H1 (cell line): ENCODE measurements at regions not wholly inside any gene's neighbourhood (a gene's known extent, or its start where the extent isn't known, plus 50 kb on each side); places are given as distances from the start of the nearest gene placed in this dataset.

ENCODE experiments used
- CTCF ChIA-PET: fragments of 300-600 bp; sonication (Branson Sonifier 250); formaldehyde crosslinking; loops from one replicate; lab custom pipeline; 2021; ENCODE audit not compliant: partially characterized antibody; lab: Charles Lee
- POLR2A ChIA-PET: fragments of 300-600 bp; sonication (Branson Sonifier 250); formaldehyde crosslinking; loops from one replicate; lab custom pipeline; 2021; ENCODE audit warnings: inconsistent platforms; ENCODE audit not compliant: partially characterized antibody; lab: Charles Lee
- DNase-seq, 2 experiments: peaks; one replicate each; pipeline versions ENCODE4 v3.0.0 to v3.0.0-alpha.2; 2010 to 2022; ENCODE audit warnings: low spot score in 2 of 2, low read depth in 1 of 2, mixed read lengths in 1 of 2
- FAIRE-seq: peaks from 2 replicates; lab custom pipeline; 2011; peaks lifted over from hg19 to GRCh38; lab: Jason Lieb, UNC
- H2AFZ ChIP-seq: 2 replicates; pipeline ENCODE4 v1.8.1; 2012; ENCODE audit warnings: low read length, inconsistent platforms
- H2AK5ac ChIP-seq: 2 replicates; pipeline ENCODE4 v1.6.1; 2013; ENCODE audit warnings: low read depth, low read length
- H2BK120ac ChIP-seq: replicated peaks from 2 replicates; pipeline ENCODE3; 2013; ENCODE audit warnings: low read depth, low read length, inconsistent platforms
- H2BK12ac ChIP-seq: 2 replicates; pipeline ENCODE4 v1.6.1; 2013; ENCODE audit warnings: low read depth, low read length
- H2BK15ac ChIP-seq: 2 replicates; pipeline ENCODE4 v1.6.1; 2013; ENCODE audit warnings: low read length
- H2BK20ac ChIP-seq: 2 replicates; pipeline ENCODE4 v1.6.1; 2013; ENCODE audit warnings: low read length
- H2BK5ac ChIP-seq: 2 replicates; pipeline ENCODE4 v1.6.1; 2013; ENCODE audit warnings: low read depth, low read length
- H3K14ac ChIP-seq: 2 replicates; pipeline ENCODE4 v1.6.1; 2013; ENCODE audit warnings: inconsistent platforms; ENCODE audit not compliant: insufficient read length
- H3K18ac ChIP-seq: 2 replicates; pipeline ENCODE4 v1.6.1; 2013; ENCODE audit warnings: low read length; ENCODE audit errors: extremely low read depth
- H3K23ac ChIP-seq: 2 replicates; pipeline ENCODE4 v1.6.1; 2013; ENCODE audit warnings: inconsistent platforms; ENCODE audit not compliant: insufficient read length
- H3K23me2 ChIP-seq: 2 replicates; pipeline ENCODE4 v1.6.1; 2013; ENCODE audit warnings: low read depth, low read length
- H3K27ac ChIP-seq: 2 replicates; pipeline ENCODE4 v1.6.1; 2011; ENCODE audit warnings: low read depth, low read length, inconsistent platforms
- H3K27me3 ChIP-seq, 4 experiments: replicated peaks in 1 of 4; 1 replicate in 1 of 4; 2 replicates in 3 of 4; pipeline versions ENCODE4 v1.6.1 to v1.8.1; 2011 to 2013; ENCODE audit warnings: low read length in 3 of 4, mild to moderate bottlenecking in 3 of 4, inconsistent platforms in 2 of 4, mixed read lengths in 2 of 4, moderate library complexity in 1 of 4; ENCODE audit not compliant: control insufficient read depth in 3 of 4, insufficient read depth in 3 of 4; ENCODE audit errors: extremely low read depth in 1 of 4
- H3K36me3 ChIP-seq, 4 experiments: 2 replicates each; pipeline versions ENCODE4 v1.6.1 to v1.8.1; 2011 to 2013; ENCODE audit warnings: mild to moderate bottlenecking in 4 of 4, low read length in 3 of 4, moderate library complexity in 2 of 4, control low read depth in 1 of 4, inconsistent platforms in 1 of 4; ENCODE audit not compliant: insufficient read depth in 4 of 4, control insufficient read depth in 2 of 4
- H3K4ac ChIP-seq: replicated peaks from 2 replicates; pipeline ENCODE3; 2013; ENCODE audit warnings: low read length, low read depth, mixed read lengths, inconsistent platforms; ENCODE audit not compliant: insufficient read length
- H3K4me1 ChIP-seq, 4 experiments: replicated peaks in 1 of 4; 1 replicate in 1 of 4; 2 replicates in 3 of 4; pipeline versions ENCODE4 v1.6.1 to v1.8.1; 2011 to 2013; ENCODE audit warnings: low read length in 3 of 4, inconsistent platforms in 2 of 4, mixed read lengths in 1 of 4; ENCODE audit not compliant: insufficient read depth in 4 of 4, control insufficient read depth in 3 of 4
- H3K4me2 ChIP-seq, 2 experiments: 2 replicates each; pipeline versions ENCODE4 v1.6.1 to v1.8.1; 2011 to 2013; ENCODE audit warnings: low read depth in 2 of 2, low read length in 2 of 2, control low read depth in 1 of 2, inconsistent platforms in 1 of 2, mild to moderate bottlenecking in 1 of 2; ENCODE audit not compliant: insufficient read depth in 1 of 2
- H3K4me3 ChIP-seq, 4 experiments: fragments of 200-600, 300-600 bp in 1 of 4; sonication (generic), shearing (Covaris generic), sonication (Bioruptor Twin) in 1 of 4; 2 replicates each; pipeline versions ENCODE4 v1.5.1 to v1.8.1; 2011 to 2016; ENCODE audit warnings: low read length in 4 of 4, low read depth in 3 of 4, control low read depth in 2 of 4, inconsistent platforms in 2 of 4, mild to moderate bottlenecking in 2 of 4, mixed read lengths in 1 of 4, moderate library complexity in 1 of 4; ENCODE audit not compliant: insufficient read depth in 2 of 4; ENCODE audit errors: extremely low read depth in 1 of 4
- H3K56ac ChIP-seq: replicated peaks from 2 replicates; pipeline ENCODE3; 2013; ENCODE audit warnings: low read depth, mild to moderate bottlenecking, mixed read lengths, low read length, inconsistent platforms; ENCODE audit not compliant: insufficient read length
- H3K79me1 ChIP-seq: 2 replicates; pipeline ENCODE4 v1.6.1; 2013; ENCODE audit warnings: low read depth, low read length, control low read depth
- H3K79me2 ChIP-seq, 2 experiments: 2 replicates each; pipeline versions ENCODE4 v1.6.1 to v1.8.1; 2012 to 2013; ENCODE audit warnings: low read length in 2 of 2, mild to moderate bottlenecking in 2 of 2, inconsistent platforms in 1 of 2; ENCODE audit not compliant: insufficient read depth in 2 of 2, control insufficient read depth in 1 of 2
- H3K9ac ChIP-seq, 4 experiments: replicated peaks in 1 of 4; 1 replicate in 1 of 4; 2 replicates in 3 of 4; pipeline versions ENCODE4 v1.6.1 to v1.8.1; 2011 to 2013; ENCODE audit warnings: low read depth in 3 of 4, low read length in 3 of 4, control low read depth in 2 of 4, mild to moderate bottlenecking in 2 of 4, moderate library complexity in 2 of 4, inconsistent platforms in 1 of 4; ENCODE audit errors: extremely low read depth in 1 of 4
- H3K9me3 ChIP-seq, 2 experiments: 2 replicates each; pipeline versions ENCODE4 v1.6.1 to v1.8.1; 2012 to 2013; ENCODE audit warnings: mild to moderate bottlenecking in 2 of 2, moderate library complexity in 2 of 2, control low read depth in 1 of 2, inconsistent platforms in 1 of 2, low read depth in 1 of 2, low read length in 1 of 2, mixed read lengths in 1 of 2; ENCODE audit not compliant: insufficient read depth in 2 of 2
- H4K20me1 ChIP-seq, 2 experiments: replicated peaks in 1 of 2; 2 replicates each; pipeline versions ENCODE3 to v1.8.1; 2011 to 2013; ENCODE audit warnings: inconsistent platforms in 2 of 2, low read length in 2 of 2, mild to moderate bottlenecking in 1 of 2; ENCODE audit not compliant: insufficient read depth in 2 of 2, control insufficient read depth in 1 of 2
- H4K5ac ChIP-seq: 2 replicates; pipeline ENCODE4 v1.6.1; 2013; ENCODE audit warnings: low read length, low read depth, mixed read lengths, inconsistent platforms; ENCODE audit not compliant: insufficient read length
- H4K8ac ChIP-seq: 2 replicates; pipeline ENCODE4 v1.8.0; 2013; ENCODE audit warnings: mild to moderate bottlenecking, moderate library complexity, low read length, inconsistent platforms; ENCODE audit not compliant: insufficient read depth; ENCODE audit errors: extremely low read depth
- H4K91ac ChIP-seq: replicated peaks from 2 replicates; pipeline ENCODE3; 2013; ENCODE audit warnings: low read length, mixed read lengths, inconsistent platforms; ENCODE audit not compliant: insufficient read length
- CBX5 ChIP-seq: fragments of 300-800, 300-1000 bp; sonication (generic); IDR thresholded peaks from 2 replicates; pipeline ENCODE4 v1.7.1; 2016; ENCODE audit warnings: antibody characterized with exemption, low read length, low read depth
- CEBPB ChIP-seq: IDR thresholded peaks from 2 replicates; pipeline ENCODE4 v1.6.1; 2012; ENCODE audit warnings: low read depth, low read length
- GABPA ChIP-seq: IDR thresholded peaks from 2 replicates; pipeline ENCODE4 v1.6.1; 2011; ENCODE audit warnings: mild to moderate bottlenecking, low read length, moderate library complexity, borderline replicate concordance; ENCODE audit not compliant: insufficient read depth
- JUN ChIP-seq: IDR thresholded peaks from 2 replicates; pipeline ENCODE4 v1.6.1; 2011; ENCODE audit warnings: low read depth, mild to moderate bottlenecking, improper control_type of control experiment, low read length
- KDM1A ChIP-seq: fragments of 200-600, 300-600 bp; sonication (generic); IDR thresholded peaks from 2 replicates; pipeline ENCODE4 v1.7.1; 2016; ENCODE audit warnings: mild to moderate bottlenecking, low read length, borderline replicate concordance
- KDM4A ChIP-seq: IDR thresholded peaks from one replicate; pipeline ENCODE4 v1.7.1; 2012; ENCODE audit warnings: low read depth, mild to moderate bottlenecking, moderate library complexity, low read length, inconsistent platforms; ENCODE audit not compliant: severe bottlenecking
- PHF8 ChIP-seq: fragments of 200-600 bp; sonication (generic); conservative IDR thresholded peaks from 2 replicates; pipeline ENCODE4 v1.7.1; 2012; ENCODE audit warnings: low read depth, mild to moderate bottlenecking, inconsistent platforms, low read length, moderate library complexity
- SIN3A ChIP-seq, 2 experiments: IDR thresholded peaks in 1 of 2; conservative IDR thresholded peaks in 1 of 2; 2 replicates each; pipeline ENCODE4 v1.6.1; 2011 to 2012; ENCODE audit warnings: low read length in 2 of 2, improper control_type of control experiment in 1 of 2, low read depth in 1 of 2, mild to moderate bottlenecking in 1 of 2
- SIRT6 ChIP-seq: IDR thresholded peaks from one replicate; pipeline ENCODE4 v1.7.1; 2012; ENCODE audit warnings: low read length, inconsistent platforms
- ZNF274 ChIP-seq: IDR thresholded peaks from 2 replicates; pipeline ENCODE4 v1.7.0; 2012; ENCODE audit warnings: low read length, borderline replicate concordance; ENCODE audit errors: extremely low read depth
- WGBS, 2 experiments: shearing (Covaris generic) in 1 of 2; methylation state at CpG; one replicate each; pipeline versions ENCODE4 v1.1.6 to v1.1.7; 2013 to 2015; ENCODE audit warnings: low lambda C conversion rate in 2 of 2, mixed read lengths in 2 of 2, inconsistent platforms in 1 of 2, low coverage in 1 of 2, missing lambda C conversion rate in 1 of 2; ENCODE audit not compliant: insufficient replicate concordance in 2 of 2, insufficient coverage in 1 of 2, insufficient read length in 1 of 2; ENCODE audit errors: extremely low coverage in 1 of 2, missing lambda C conversion rate in 1 of 2; 5-methylcytosine and 5-hydroxymethylcytosine counted together
- TF ChIP-seq, protein P1 (sequence below), 3 experiments: IDR thresholded peaks; 1 replicate in 2 of 3; 2 replicates in 1 of 3; pipeline versions ENCODE4 v1.5.1 to v1.6.1; 2011; ENCODE audit warnings: low read length in 3 of 3, mild to moderate bottlenecking in 3 of 3, inconsistent platforms in 2 of 3, low read depth in 1 of 3, moderate library complexity in 1 of 3; ENCODE audit not compliant: insufficient read depth in 1 of 3; ENCODE audit errors: control extremely low read depth in 1 of 3
- TF ChIP-seq, protein P2 (sequence below): IDR thresholded peaks from 2 replicates; pipeline ENCODE4 v1.6.1; 2011; ENCODE audit warnings: low read depth, mild to moderate bottlenecking, low read length; ENCODE audit not compliant: insufficient read depth

DNA sequence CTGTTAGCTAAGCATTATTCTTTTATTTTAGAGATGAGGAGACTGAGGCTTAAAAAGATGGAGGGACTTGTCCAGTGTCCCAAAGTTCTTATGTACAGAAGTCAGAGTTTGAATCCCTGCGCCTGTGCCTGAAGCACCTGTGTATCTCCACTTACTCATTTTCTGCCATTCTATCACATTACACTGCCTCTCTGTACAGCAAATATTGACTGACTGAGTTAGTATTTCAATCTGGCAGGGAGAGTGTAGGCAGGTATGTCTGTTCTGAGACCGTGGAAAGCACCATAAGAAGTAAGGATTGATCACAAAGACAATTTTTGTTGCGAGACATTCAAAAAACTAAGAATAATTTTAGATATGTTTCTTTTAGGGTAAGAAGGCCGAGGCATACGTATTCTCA is 162.7 kb downstream of the KITLG start:
- no peak overlapping the region for H2BK15ac ChIP-seq
- no peaks in the 10 kb centered on the region for H3K9me3 ChIP-seq
- no peak overlapping the region for H3K56ac ChIP-seq
- H4K8ac ChIP-seq: no peak overlapping the region
- no peak for TF ChIP-seq CBX5
- TF ChIP-seq KDM4A: no peak
- TF ChIP-seq PHF8: no peak
- no peak for TF ChIP-seq SIRT6
- TF ChIP-seq KDM1A: no peak
- TF ChIP-seq, protein P1, sequence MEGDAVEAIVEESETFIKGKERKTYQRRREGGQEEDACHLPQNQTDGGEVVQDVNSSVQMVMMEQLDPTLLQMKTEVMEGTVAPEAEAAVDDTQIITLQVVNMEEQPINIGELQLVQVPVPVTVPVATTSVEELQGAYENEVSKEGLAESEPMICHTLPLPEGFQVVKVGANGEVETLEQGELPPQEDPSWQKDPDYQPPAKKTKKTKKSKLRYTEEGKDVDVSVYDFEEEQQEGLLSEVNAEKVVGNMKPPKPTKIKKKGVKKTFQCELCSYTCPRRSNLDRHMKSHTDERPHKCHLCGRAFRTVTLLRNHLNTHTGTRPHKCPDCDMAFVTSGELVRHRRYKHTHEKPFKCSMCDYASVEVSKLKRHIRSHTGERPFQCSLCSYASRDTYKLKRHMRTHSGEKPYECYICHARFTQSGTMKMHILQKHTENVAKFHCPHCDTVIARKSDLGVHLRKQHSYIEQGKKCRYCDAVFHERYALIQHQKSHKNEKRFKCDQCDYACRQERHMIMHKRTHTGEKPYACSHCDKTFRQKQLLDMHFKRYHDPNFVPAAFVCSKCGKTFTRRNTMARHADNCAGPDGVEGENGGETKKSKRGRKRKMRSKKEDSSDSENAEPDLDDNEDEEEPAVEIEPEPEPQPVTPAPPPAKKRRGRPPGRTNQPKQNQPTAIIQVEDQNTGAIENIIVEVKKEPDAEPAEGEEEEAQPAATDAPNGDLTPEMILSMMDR (IDR thresholded peaks at IDR 0.05; ENCODE audit: control extremely low read depth in 1 of 3, insufficient read depth in 1 of 3, low read depth in 1 of 3, low read length in 3 of 3): no peak
- TF ChIP-seq ZNF274: no peak
- no peak for TF ChIP-seq GABPA
- no peak for TF ChIP-seq SIN3A (conservative IDR thresholded peaks at IDR 0.05 in 1 of 2, IDR thresholded peaks at IDR 0.05 in 1 of 2; ENCODE audit: low read depth in 1 of 2, low read length in 2 of 2)
- no peak for TF ChIP-seq JUN
- no peak for TF ChIP-seq CEBPB
- TF ChIP-seq, protein P2, sequence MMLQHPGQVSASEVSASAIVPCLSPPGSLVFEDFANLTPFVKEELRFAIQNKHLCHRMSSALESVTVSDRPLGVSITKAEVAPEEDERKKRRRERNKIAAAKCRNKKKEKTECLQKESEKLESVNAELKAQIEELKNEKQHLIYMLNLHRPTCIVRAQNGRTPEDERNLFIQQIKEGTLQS: no peak
- no peak overlapping the region for H3K27ac ChIP-seq
- H3K4ac ChIP-seq: no peak overlapping the region
- DNase-seq (no peak), FAIRE-seq (no peak)
- no peak overlapping the region for H2AK5ac ChIP-seq
- no peak overlapping the region for H2AFZ ChIP-seq
- no peaks in the 10 kb centered on the region for H4K20me1 ChIP-seq
- ChIA-PET CTCF (interaction anchor here (1.6 kb wide), 1 partner anchor 14 kb away, joined by 4 read pairs; no protein-coding TSS in a partner anchor), POLR2A (no interaction called here)
- no peak overlapping the region for H2BK5ac ChIP-seq
- no peak overlapping the region for H2BK120ac ChIP-seq
- no peak overlapping the region for H3K23ac ChIP-seq
- no peaks in the 10 kb centered on the region for H3K36me3 ChIP-seq
- no peaks in the 10 kb centered on the region for H3K4me1 ChIP-seq
- no peaks in the 10 kb centered on the region for H3K27me3 ChIP-seq
- no peak overlapping the region for H3K4me3 ChIP-seq
- H3K4me2 ChIP-seq: no peak overlapping the region
- no peaks in the 10 kb centered on the region for H3K79me1 ChIP-seq
- H3K18ac ChIP-seq: no peak overlapping the region
- H4K5ac ChIP-seq: no peak overlapping the region
- H3K9ac ChIP-seq: no peak overlapping the region
- H2BK12ac ChIP-seq: no peak overlapping the region
- no peak overlapping the region for H3K14ac ChIP-seq
- no peaks in the 10 kb centered on the region for H3K23me2 ChIP-seq
- no peaks in the 10 kb centered on the region for H3K79me2 ChIP-seq
- no peak overlapping the region for H4K91ac ChIP-seq
- no peak overlapping the region for H2BK20ac ChIP-seq
- WGBS, 2 experiments: 85% methylated on average over 5 of the region's 5 CpGs; no CpG with 5 or more reads in 1 of the 2 experiments
